Omental fat pad (tissue), 3 donors: ENCODE measurements at regions not wholly inside any gene's neighbourhood (a gene's known extent, or its start where the extent isn't known, plus 50 kb on each side); places are given as distances from the start of the nearest gene placed in this dataset.
"Not testable (repeated sequence)": the region's sequence is repeated elsewhere in the genome, so short reads cannot be mapped to it uniquely, and the experiment has no call there.

ENCODE experiments used
- ATAC-seq: fragments of 150-250 bp; one replicate; pipeline ENCODE4 v1.9.1; 2016; ENCODE audit warnings: mild to moderate bottlenecking, moderate library complexity; ENCODE audit not compliant: low FRiP score
- DNase-seq: peaks from one replicate; pipeline ENCODE4 v3.0.0-alpha.2; 2019; ENCODE audit warnings: low spot score
- CTCF ChIP-seq, 3 donors: fragments of 450-650 bp; IDR thresholded peaks; one replicate each; pipeline ENCODE4 v1.5.1; 2016 to 2017; ENCODE audit warnings: antibody characterized with exemption in 3 of 3, mild to moderate bottlenecking in 3 of 3, moderate library complexity in 2 of 3

- no peak for DNase-seq
- no peak for TF ChIP-seq CTCF (IDR thresholded peaks at IDR 0.05)
- ATAC-seq, result no peak
Measured at GRCh38 chr9:92223758-92224157, 69.7 kb downstream of the IARS1 start.

- no peak for DNase-seq
- no peak for TF ChIP-seq CTCF (IDR thresholded peaks at IDR 0.05)
Measured at GRCh38 chr9:92208693-92209524, 84.6 kb downstream of the IARS1 start.

GRCh38 chr9:92206488-92206887 is 87.0 kb downstream of the IARS1 start:
- ATAC-seq, result no peak
- no peak for DNase-seq
- no peak for TF ChIP-seq CTCF (IDR thresholded peaks at IDR 0.05)

More at GRCh38 chr9:92208693-92209524, 84.6 kb downstream of the IARS1 start:
- no peak for ATAC-seq

- not testable (repeated sequence) for ATAC-seq, DNase-seq
Measured at GRCh38 chr9:92203887-92204286, 88.7 kb upstream of the SPTLC1 start.

GRCh38 chr9:92198237-92198636 is 83.0 kb upstream of the SPTLC1 start:
- not testable (repeated sequence) for ATAC-seq, DNase-seq

- DNase-seq, result no peak
- no peak for TF ChIP-seq CTCF (IDR thresholded peaks at IDR 0.05)
- ATAC-seq, result no peak
Measured at GRCh38 chr9:92196909-92197308, 81.7 kb upstream of the SPTLC1 start.

- TF ChIP-seq CTCF (IDR thresholded peaks at IDR 0.05), result no peak
- DNase-seq (no peak), ATAC-seq (no peak)
Measured at GRCh38 chr9:92196400-92196799, 81.2 kb upstream of the SPTLC1 start.

GRCh38 chr9:92191801-92192200 is 76.6 kb upstream of the SPTLC1 start:
- TF ChIP-seq CTCF (IDR thresholded peaks at IDR 0.05), result no peak
- DNase-seq (no peak), ATAC-seq (no peak)
